ENCODE measurements at regions not wholly inside any gene's neighbourhood (a gene's known extent, or its start where the extent isn't known, plus 50 kb on each side); places are given as distances from the start of the nearest gene placed in this dataset.

GRCh38 chr5:154577416-154577815, 99.4 kb upstream of the HAND1 start:
- no peaks in the 10 kb centered on the region for H4K20me1 ChIP-seq (ENCODE audit: insufficient read depth, low read length)
- TF ChIP-seq ATF1 (CRISPR knock-in tag; IDR thresholded peaks at IDR 0.05) (no peak), MXD3 (CRISPR knock-in tag; IDR thresholded peaks at IDR 0.05) (no peak), REPIN1 (CRISPR knock-in tag; IDR thresholded peaks at IDR 0.05; ENCODE audit: borderline replicate concordance, low read depth) (no peak), NFYB (CRISPR knock-in tag; IDR thresholded peaks at IDR 0.05) (no peak), ETV5 (CRISPR knock-in tag; IDR thresholded peaks at IDR 0.05; ENCODE audit: borderline replicate concordance) (no peak), ZNF589 (CRISPR knock-in tag; conservative IDR thresholded peaks at IDR 0.05) (no peak), GTF2F1 (IDR thresholded peaks at IDR 0.05; ENCODE audit: low read length) (no peak), HIVEP1 (CRISPR knock-in tag; IDR thresholded peaks at IDR 0.05) (no peak), ZNF143 (CRISPR knock-in tag; IDR thresholded peaks at IDR 0.05) (no peak), SAFB2 (CRISPR knock-in tag; IDR thresholded peaks at IDR 0.05; ENCODE audit: borderline replicate concordance, low read depth) (no peak), ZNF816 (CRISPR knock-in tag; IDR thresholded peaks at IDR 0.05; ENCODE audit: borderline replicate concordance) (no peak), ZZZ3 (CRISPR knock-in tag; IDR thresholded peaks at IDR 0.05; ENCODE audit: borderline replicate concordance) (no peak)
- no peak overlapping the region for H3K4me2 ChIP-seq (ENCODE audit: low read depth, low read length)
- H2AFZ ChIP-seq (ENCODE audit: low read length), result no peak overlapping the region
- ChIA-PET POLR2A (no interaction called here), CTCF (ENCODE audit: low intra/inter-chr PET ratio, low total read pairs) (no interaction called here)
- intact Hi-C loops (cut with micrococcal nuclease; ENCODE audit: unreplicated experiment), result no loop called here
- H3K4me1 ChIP-seq (ENCODE audit: insufficient read depth, low read length), result no peaks in the 10 kb centered on the region
- H3K79me2 ChIP-seq (ENCODE audit: insufficient read depth, low read length), result no peaks in the 10 kb centered on the region
- WGBS (ENCODE audit: low lambda C conversion rate), result 0% methylated on average over 1 of the region's 1 CpG
- DNase-seq (ENCODE audit: low spot score) (no peak), FAIRE-seq (no peak), ATAC-seq (no peak)
- H3K27ac ChIP-seq (ENCODE audit: extremely low read length, insufficient read depth, low read length), result no peak overlapping the region
- H3K27me3 ChIP-seq (ENCODE audit: control insufficient read depth in 1 of 2, insufficient read depth in 2 of 2, low read length in 2 of 2), result peaks cover 0 to 26% of the 10 kb centered on the region in 2 experiments; a peak in 3 of 5 replicates
- H3K9ac ChIP-seq (ENCODE audit: insufficient read depth, low read depth, low read length), result no peak overlapping the region
- in situ Hi-C loops (cut with HindIII; ENCODE audit: extremely low pct_ligation_motif_present, low pct_unique_long_range_greater_than_20kb), result no loop called here
- H3K9me3 ChIP-seq (ENCODE audit: low read length), result no peaks in the 10 kb centered on the region
- H3K4me3 ChIP-seq (replicated peaks in 1 of 3; ENCODE audit: insufficient read depth in 1 of 3, low read depth in 2 of 3, low read length in 3 of 3), result no peak overlapping the region
- H3K36me3 ChIP-seq (replicated peaks in 1 of 2; ENCODE audit: control insufficient read depth in 1 of 2, insufficient read depth in 2 of 2, low read length in 2 of 2), result no peaks in the 10 kb centered on the region
- no TSS peak for BruUV-seq (replicated peaks)
